GM12873 (cell line): ENCODE measurements at regions not wholly inside any gene's neighbourhood (a gene's known extent, or its start where the extent isn't known, plus 50 kb on each side); places are given as distances from the start of the nearest gene placed in this dataset.

ENCODE experiments used
- TF ChIP-seq, protein P1 (sequence below): IDR thresholded peaks from 2 replicates; pipeline ENCODE4 v1.5.1; 2012; ENCODE audit warnings: low read depth, mild to moderate bottlenecking, moderate library complexity, low read length, control low read depth; ENCODE audit not compliant: insufficient read depth; ENCODE audit errors: missing control alignments

DNA sequence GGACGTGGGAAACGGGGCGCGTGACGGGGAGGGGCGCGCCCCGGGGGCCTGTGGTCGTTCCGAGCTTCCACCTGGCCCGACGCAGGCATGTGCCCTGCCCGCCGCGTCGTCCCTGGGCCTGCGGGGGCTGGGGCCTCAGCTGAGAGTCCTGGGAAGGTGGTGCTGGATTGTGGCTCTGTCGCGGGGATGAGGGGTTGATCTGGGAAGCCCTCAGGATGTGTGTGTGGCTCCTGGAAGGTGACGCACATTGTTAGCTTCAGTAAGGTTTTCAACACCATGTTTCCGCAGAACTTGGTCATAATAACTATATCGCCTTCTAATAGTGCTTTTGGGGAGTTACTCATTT, 589.1 kb downstream of the MTRR start:
- TF ChIP-seq, protein P1, sequence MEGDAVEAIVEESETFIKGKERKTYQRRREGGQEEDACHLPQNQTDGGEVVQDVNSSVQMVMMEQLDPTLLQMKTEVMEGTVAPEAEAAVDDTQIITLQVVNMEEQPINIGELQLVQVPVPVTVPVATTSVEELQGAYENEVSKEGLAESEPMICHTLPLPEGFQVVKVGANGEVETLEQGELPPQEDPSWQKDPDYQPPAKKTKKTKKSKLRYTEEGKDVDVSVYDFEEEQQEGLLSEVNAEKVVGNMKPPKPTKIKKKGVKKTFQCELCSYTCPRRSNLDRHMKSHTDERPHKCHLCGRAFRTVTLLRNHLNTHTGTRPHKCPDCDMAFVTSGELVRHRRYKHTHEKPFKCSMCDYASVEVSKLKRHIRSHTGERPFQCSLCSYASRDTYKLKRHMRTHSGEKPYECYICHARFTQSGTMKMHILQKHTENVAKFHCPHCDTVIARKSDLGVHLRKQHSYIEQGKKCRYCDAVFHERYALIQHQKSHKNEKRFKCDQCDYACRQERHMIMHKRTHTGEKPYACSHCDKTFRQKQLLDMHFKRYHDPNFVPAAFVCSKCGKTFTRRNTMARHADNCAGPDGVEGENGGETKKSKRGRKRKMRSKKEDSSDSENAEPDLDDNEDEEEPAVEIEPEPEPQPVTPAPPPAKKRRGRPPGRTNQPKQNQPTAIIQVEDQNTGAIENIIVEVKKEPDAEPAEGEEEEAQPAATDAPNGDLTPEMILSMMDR: no peak

DNA sequence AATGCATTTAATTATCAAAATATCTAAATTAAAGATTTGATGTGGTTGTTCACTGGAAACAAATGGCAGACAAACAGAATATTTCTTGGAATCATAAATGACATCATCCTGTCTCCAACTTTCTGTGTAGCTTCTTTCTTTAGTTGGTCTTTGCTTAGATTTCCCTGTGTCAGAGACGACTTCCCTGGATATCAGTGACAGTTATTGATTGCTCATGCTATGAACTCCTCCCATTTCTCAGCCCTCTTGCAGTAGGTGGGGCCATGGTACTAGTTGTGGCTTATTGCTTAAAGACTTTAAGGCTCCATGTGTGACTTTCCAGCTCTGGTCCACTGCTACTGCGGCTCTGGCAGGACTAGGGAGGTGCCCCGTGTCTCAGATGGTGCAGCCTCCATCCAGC, 592.6 kb downstream of the MTRR start:
- TF ChIP-seq, protein P1: no peak

DNA sequence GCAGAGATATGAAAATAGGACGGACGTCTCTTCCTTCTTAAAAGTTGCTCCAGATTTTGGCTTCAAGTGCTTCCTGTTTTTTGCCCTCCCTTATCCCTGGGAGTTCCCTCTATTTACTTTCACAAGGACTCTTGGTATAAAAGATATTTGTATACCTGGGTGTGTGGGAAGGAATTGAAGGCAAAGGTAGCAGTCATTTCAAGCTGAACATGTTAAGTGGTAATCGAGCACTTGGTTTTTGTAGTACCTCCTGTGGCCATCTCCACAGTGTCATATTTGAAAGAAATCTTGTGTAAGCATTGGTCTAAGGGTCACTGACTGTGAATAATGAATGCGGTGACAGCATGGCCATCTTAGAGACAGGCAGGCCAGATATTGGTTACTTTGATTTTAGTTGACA, 593.6 kb downstream of the MTRR start:
- TF ChIP-seq, protein P1: no peak

DNA sequence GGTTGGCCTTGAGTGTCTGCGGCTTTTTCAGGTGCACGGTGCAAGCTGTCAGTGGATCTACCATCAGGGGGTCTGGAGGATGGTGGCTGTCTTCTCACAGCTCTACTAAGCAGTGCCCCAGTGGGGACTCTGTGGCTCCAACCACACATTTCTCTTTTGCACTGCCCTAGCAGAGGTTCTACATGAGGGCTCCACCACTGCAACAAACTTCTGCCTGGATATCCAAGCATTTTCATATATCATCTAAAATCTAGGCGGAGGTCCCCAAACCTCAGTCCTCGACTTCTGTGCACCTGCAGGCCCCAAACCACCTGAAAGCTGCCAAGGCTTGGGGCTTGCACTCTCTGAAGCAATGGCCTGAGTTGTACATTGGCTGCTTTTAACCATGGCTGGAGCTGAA, 601.5 kb downstream of the MTRR start:
- TF ChIP-seq, protein P1: no peak

DNA sequence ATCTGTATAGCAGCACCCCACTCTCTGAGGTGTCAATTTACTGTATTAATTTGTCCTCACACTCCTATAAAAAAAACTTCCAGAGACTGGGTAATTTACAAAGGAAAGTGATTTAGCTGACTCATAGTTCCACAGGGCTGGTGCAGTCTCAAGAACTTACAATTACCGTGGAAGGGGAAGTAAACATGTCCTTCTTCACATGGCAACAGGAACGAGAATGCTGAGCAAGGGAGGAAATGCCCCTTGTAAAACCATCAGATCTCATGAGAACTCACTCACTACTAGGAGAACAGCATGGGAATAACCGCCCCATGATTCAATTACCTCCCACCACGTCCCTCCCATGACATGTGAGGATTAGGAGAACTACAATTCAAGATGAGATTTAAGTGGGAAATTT, 602.6 kb downstream of the MTRR start:
- TF ChIP-seq, protein P1: no peak

DNA sequence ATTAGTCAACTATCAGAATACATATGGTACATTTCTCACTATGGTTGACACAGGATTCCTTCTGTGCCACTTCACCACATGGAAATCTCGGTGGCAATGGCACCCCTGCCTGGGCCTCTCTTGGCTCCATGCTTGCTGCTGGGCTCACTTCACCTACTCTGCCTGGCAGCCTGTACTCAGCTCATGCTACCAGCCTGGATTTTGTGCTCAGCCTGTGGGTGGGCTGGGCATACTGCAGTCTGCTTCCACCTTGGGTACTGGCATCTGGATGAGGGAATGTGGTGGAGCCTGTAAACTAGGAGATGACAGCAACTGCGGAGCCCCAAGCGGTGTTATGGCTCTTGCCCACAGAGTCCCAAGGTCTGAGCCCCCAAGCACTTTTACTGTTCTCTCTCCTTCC, 604.1 kb downstream of the MTRR start:
- TF ChIP-seq, protein P1: no peak

DNA sequence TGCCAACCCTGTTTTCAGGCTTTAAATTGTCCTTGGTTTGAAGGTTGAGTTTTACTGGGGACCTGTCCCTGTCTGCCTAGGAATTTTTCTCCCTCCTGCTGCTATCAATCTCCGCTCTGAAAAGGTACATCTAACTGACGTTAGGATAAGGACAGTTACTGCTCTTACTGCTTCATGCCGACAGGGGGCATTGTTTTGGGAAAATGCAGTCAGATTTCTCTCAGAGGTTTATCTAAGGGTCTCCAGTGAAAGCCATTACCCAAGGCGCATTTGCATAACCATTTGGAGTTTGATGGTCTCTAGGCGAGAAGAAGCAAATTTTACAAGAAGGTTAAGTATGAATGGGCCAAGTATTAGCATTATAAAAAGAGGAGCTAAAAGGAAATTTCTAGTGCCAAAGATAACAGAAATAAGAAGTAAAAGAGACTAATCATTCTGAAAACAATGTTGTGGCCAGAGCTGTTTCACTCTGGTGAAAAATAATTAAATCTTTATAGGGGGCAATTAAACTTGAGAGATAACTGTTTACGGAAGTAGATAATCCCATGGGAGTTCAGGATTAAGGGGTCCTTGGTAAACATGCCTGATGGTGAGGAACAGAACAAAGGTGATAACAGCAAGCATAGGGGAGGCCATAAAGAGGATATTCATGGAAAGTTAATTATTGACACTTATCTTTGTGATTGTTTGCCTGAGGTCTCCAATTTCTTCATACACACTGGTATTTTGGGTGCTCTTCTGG, 605.0 kb downstream of the MTRR start:
- TF ChIP-seq, protein P1: peak; percentile 30
